GM19239 (cell line): ENCODE measurements at regions not wholly inside any gene's neighbourhood (a gene's known extent, or its start where the extent isn't known, plus 50 kb on each side); places are given as distances from the start of the nearest gene placed in this dataset.

ENCODE experiments used
- DNase-seq: peaks from one replicate; pipeline ENCODE4 v3.0.0; 2011; ENCODE audit warnings: low spot score; ENCODE audit not compliant: insufficient read length
- FAIRE-seq: peaks from 2 replicates; lab custom pipeline; 2011; peaks lifted over from hg19 to GRCh38; lab: Jason Lieb, UNC

- FAIRE-seq: no peak
- peak; percentile 52 for DNase-seq
Measured at GRCh38 chr22:47452184-47452583, 689.7 kb downstream of the TBC1D22A start.

GRCh38 chr22:47450876-47451475 lies 688.5 kb downstream of the TBC1D22A start:
- FAIRE-seq: no peak
- DNase-seq: no peak

DNA sequence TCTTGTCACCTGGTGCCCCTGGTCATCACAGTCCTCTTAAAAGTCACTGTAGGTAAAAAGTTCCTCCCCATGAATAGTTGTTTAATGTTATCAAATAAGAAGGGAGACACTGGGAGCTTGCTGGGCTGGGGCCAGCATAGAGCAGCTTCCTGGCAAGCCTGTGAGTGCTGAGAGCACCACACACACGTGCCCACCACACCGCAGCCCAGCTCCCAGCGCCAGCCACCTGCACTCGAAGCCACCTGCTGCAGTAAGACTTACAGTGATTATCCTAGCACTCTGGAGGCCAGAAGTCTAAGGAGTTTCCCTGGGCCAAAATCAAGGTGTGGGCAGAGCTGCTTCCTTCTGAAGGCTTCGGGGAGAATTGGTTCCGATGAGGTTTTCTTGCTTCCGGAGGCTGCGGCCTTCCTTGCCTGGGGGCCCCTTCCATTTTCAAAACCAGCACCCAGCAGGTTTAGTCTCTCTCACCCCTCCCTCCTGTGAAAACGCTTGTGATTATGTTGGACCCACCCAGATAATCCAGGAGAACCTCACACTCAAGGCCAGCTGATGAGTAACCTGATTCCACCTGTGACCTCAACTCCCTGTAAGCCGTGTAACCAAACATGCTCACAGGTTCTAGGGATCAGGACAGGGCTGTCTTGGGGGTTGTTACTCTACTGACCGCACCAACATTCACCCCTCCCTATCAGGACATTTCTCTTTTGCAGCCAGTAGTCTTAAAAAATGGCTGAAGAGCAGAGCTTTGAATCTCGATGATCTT lies 687.2 kb downstream of the TBC1D22A start:
- DNase-seq (no peak), FAIRE-seq (no peak)

DNA sequence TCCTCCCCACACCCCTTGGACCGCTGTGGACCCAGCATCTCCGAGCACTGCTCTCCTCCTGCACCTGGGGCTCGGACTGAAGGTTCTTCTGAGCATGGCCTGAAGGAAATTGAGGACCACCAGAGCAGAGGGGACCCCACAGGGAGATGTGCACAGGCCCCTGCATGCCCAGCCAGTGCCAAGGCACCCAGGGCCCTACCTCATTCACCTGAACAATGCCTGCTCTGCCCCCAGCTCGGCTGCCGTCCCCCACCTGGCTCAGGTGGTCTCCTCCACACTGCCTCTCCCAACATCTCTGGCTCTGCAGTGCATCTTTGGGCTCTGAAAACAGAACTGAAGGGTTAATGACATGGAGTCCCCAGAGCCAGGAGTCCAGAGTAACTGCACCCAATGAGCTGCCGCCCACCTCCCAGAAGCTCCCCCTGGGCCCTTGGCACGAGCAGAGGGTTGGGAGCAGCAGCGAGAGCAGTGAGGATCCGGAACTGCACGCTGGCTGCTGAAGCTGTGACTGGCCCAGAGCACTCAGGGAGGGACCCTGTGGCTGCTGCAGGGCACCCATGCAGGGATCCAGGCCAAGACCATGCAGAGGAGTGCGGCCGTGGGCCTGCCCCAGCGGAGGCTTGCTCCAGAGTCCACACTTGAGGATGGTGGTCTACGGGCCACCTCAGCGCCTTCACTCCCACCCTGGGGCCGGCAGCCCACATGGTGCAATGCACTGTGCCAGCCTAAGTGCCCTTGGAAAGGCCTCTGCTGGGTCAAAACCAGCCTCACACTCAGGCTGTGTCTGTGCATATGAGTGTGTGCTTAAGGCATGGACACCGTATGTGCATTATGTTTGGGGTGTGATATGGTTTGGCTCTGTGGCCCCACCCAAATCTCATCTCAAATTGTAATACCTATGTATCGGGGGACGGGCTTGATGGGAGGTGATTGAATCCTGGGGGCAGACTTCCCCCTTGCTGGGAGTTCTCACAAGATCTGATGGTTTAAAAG lies 686.1 kb downstream of the TBC1D22A start:
- DNase-seq: no peak
- FAIRE-seq: no peak

DNA sequence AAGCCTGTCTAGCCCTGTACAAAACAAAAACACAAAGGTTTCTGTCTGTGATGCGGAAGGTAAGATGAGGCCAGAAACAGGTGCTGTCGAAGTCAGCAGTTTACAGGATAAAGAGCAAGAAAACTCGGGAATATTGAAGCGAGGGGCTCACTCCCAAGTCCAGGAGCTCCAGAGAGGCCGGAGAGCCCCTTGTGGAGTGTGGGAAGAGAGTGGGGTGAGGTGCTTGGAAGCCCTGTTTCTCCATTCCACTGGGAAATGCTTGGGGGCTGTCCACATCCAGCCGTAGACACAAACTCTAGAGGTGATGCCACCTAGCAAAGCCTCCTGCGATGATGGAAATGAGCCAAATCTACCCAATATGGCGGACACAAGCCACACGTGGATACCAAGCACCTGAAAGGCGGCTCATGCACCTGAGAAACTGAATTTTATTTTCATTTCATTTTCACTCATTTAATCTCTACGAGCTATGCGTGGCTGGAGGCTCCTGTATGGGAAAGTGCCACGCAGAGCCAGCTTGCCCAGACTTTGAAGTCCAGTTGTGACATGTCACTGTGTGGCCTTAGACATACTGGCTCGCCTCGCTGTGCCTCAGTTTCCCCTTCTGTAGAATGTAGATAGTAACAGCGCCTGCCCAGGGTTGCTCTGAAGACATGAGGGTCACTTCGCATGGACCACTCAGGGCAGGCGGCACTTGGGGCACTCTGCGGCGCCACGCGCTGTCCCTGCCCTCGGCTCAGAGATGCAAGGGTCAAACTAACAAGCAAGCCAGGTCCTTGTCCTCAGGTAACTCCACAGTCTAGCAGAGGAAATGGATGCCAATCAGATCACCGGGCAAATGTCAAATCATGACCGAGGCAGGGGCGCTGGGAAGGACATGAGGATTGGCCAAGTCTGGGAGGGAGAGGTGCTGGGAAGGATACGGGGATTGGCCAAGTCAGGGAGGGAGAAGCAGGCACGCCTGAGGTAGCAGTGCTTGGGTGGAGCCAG lies 684.7 kb downstream of the TBC1D22A start:
- no peak for DNase-seq
- no peak for FAIRE-seq

- no peak for FAIRE-seq
- DNase-seq: no peak
Measured at GRCh38 chr22:47446331-47446730, 683.9 kb downstream of the TBC1D22A start.

GRCh38 chr22:47445716-47446290 lies 683.4 kb downstream of the TBC1D22A start:
- DNase-seq (no peak), FAIRE-seq (no peak)

- no peak for DNase-seq
- no peak for FAIRE-seq
Measured at GRCh38 chr22:47445212-47445611, 682.8 kb downstream of the TBC1D22A start.

DNA sequence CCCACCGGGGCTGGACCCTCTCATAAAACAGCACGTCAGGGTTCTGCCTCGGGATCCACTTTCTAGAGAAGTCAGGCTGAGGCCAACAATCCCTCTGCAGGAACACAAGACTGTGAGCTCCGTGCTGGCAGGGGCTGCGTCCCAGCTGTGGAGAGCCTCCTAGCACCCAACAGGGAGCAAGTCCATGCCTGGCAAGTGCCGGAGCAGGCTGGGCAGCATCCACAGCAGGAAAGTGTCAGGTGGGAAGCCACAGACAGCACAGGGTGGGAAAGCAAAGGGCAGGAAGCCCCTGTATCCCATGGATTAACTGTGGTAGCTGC lies 682.3 kb downstream of the TBC1D22A start:
- FAIRE-seq (no peak), DNase-seq (no peak)

DNA sequence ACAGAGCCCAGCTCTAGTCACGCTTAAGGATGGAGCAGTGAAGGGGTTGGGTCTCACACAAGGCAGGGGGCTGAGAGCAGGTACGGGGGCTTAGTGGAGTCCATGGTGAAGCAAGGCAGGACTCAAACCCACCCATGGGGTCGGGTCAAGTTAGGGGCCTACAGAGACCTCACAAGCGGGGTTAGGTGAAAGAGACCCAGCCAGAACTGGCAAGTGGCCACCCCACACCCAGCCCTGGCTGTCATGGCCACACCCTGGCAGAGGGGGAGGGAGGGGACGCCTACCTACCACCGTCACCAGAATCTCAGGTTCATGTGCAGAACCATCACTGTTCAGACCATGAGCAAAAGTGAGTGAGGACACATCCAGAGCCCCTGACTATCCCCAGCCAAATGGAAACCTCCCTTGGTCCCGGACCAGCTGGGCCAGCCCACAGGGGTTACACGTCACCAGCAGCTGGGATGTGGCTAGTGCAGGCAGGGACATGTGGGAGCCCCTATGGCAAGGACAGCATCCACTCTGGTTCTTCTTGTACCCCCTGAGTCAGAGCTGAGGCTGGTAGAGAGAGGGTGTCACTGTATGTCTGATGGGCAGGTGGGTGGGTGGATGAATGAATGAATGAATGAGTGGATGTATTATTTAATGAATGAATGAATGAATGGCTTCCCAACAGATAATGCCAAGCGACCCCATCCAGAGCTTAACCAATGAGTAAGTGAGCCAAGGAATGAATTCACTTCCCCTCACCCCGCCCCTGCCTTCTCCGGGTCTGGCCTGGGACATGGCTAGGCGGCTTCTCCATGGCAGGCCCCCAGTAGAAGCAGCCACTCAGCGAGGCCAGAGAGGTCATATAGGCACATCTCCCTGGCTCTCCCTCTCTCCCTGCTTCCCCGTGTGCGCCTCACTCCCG lies 681.6 kb downstream of the TBC1D22A start:
- DNase-seq (no peak), FAIRE-seq (no peak)

GRCh38 chr22:47442821-47443220 lies 680.4 kb downstream of the TBC1D22A start:
- FAIRE-seq (no peak), DNase-seq (no peak)

GRCh38 chr22:47439643-47440265 lies 677.3 kb downstream of the TBC1D22A start:
- FAIRE-seq (no peak), DNase-seq (no peak)

DNA sequence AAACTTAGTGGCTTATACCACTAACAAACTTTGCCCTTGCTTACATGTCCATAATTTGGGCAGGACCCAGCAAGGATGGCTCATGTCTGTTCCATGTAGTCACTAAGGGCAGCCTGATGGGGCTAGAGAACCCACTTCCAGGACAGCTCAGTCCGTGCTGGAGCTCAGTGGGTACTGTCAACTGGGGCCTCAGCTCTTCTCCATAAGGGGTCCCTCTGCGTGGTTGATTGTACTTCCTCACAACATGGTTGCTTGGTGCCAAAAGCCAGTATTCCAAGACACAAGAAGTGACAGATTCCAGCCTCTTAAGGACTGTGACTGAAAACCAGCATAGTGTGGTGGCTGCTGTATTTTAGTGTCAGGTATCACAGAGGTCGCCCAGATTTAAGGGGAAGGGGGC lies 675.2 kb downstream of the TBC1D22A start:
- no peak for FAIRE-seq
- DNase-seq: no peak

GRCh38 chr22:47437110-47437509 lies 674.7 kb downstream of the TBC1D22A start:
- FAIRE-seq (no peak), DNase-seq (peak; percentile 27)

DNA sequence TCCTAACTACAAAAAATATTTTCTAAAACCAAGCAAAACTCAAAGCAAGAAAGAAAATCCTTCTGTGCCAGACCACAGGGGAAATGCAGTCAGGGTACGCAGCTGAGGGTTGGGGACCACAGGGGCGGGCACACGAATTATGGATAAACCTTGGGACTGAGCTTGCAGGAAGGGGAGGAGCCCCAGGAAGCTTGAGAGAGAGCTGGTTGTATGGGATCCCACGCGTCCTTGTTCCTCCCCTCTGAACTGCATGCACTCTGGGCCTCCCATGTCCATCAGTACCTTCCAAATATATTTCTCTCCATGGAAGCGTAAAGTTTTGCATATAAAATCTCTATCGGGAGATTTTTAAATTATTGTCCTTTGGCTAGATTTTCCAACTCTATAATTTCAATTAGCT lies 673.4 kb downstream of the TBC1D22A start:
- DNase-seq (no peak), FAIRE-seq (no peak)

- no peak for DNase-seq
- no peak for FAIRE-seq
Measured at GRCh38 chr22:47435204-47435487, 672.7 kb downstream of the TBC1D22A start.

- no peak for DNase-seq
- FAIRE-seq: no peak
Measured at GRCh38 chr22:47434336-47435203, 672.1 kb downstream of the TBC1D22A start.
